ENCODE measurements at regions not wholly inside any gene's neighbourhood (a gene's known extent, or its start where the extent isn't known, plus 50 kb on each side); places are given as distances from the start of the nearest gene placed in this dataset.

DNA sequence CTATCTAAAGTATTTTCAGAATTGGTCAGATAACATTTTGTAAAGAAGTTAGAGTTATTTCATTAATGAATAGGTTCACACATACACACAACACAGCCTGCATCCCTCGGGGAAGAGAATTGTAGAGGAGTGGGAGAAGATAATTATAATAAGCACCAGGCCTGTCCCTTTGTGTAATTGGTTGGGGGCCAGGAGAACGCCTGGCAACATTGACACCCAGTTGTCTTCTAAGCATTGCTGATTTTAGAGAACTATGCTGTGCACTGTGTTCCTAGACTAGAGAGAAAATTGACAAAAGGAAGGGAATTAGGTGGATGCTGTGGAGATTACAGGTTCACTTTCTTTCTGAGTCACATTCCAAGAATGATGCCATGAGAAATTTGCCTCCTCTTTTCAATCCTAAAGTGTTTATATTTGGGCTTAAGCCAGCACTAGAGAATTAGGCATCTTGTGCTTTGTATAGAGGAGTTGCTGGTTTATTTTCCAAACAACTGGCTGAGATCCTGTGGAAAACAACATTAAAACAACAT is 247.6 kb downstream of the COX7C start:
- H3K4me1 ChIP-seq = no peaks in the 10 kb centered on the region
- intact Hi-C loops (cut with DNase I; ENCODE audit: low total_unique reads) = no loop called here
- no peaks in the 10 kb centered on the region for H3K9me3 ChIP-seq
- DNase-seq (ENCODE audit: low spot score in 2 of 2) = no peak
- H3K4me3 ChIP-seq = no peak overlapping the region
- no peaks in the 10 kb centered on the region for H3K36me3 ChIP-seq
- no peak overlapping the region for H3K27ac ChIP-seq
- H3K27me3 ChIP-seq = no peaks in the 10 kb centered on the region
- no peak for TF ChIP-seq POLR2AphosphoS5 (IDR thresholded peaks at IDR 0.05)
- TF ChIP-seq, protein P1, sequence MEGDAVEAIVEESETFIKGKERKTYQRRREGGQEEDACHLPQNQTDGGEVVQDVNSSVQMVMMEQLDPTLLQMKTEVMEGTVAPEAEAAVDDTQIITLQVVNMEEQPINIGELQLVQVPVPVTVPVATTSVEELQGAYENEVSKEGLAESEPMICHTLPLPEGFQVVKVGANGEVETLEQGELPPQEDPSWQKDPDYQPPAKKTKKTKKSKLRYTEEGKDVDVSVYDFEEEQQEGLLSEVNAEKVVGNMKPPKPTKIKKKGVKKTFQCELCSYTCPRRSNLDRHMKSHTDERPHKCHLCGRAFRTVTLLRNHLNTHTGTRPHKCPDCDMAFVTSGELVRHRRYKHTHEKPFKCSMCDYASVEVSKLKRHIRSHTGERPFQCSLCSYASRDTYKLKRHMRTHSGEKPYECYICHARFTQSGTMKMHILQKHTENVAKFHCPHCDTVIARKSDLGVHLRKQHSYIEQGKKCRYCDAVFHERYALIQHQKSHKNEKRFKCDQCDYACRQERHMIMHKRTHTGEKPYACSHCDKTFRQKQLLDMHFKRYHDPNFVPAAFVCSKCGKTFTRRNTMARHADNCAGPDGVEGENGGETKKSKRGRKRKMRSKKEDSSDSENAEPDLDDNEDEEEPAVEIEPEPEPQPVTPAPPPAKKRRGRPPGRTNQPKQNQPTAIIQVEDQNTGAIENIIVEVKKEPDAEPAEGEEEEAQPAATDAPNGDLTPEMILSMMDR (IDR thresholded peaks at IDR 0.05) = no peak
- no peak for TF ChIP-seq POLR2A (IDR thresholded peaks at IDR 0.05)

DNA sequence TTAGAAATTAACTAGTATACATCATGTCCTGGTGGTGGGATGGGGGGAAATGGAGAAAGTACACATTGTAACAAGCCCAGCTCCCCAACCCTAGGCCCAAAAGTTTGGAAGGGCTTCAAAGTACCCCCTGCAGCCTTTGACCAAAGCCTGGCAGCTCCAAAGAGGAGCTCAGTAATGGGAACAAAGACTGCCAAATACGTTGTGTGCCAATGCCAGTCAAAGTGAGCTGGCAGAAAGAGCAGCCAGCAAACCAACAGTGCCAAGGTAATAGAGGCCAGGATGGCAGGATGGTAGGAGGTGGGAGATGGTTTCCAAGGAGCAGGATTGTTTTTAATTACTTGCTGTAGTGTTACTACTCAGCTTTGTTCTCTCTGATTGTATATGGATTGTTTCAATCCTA is 248.3 kb downstream of the COX7C start:
- H3K4me1 ChIP-seq = no peaks in the 10 kb centered on the region
- intact Hi-C loops (cut with DNase I; ENCODE audit: low total_unique reads) = no loop called here
- no peak for DNase-seq (ENCODE audit: low spot score in 2 of 2)
- H3K36me3 ChIP-seq = no peaks in the 10 kb centered on the region
- H3K27me3 ChIP-seq = no peaks in the 10 kb centered on the region
- no peaks in the 10 kb centered on the region for H3K9me3 ChIP-seq
- no peak overlapping the region for H3K4me3 ChIP-seq
- TF ChIP-seq POLR2A (IDR thresholded peaks at IDR 0.05) = no peak
- no peak for TF ChIP-seq POLR2AphosphoS5 (IDR thresholded peaks at IDR 0.05)
- TF ChIP-seq, protein P1 (IDR thresholded peaks at IDR 0.05) = no peak
- no peak overlapping the region for H3K27ac ChIP-seq

GRCh38 chr5:86869268-86869667 is 251.5 kb downstream of the COX7C start:
- H3K9me3 ChIP-seq = no peaks in the 10 kb centered on the region
- intact Hi-C loops (cut with DNase I; ENCODE audit: low total_unique reads) = no loop called here
- no peak for DNase-seq (ENCODE audit: low spot score in 2 of 2)

DNA sequence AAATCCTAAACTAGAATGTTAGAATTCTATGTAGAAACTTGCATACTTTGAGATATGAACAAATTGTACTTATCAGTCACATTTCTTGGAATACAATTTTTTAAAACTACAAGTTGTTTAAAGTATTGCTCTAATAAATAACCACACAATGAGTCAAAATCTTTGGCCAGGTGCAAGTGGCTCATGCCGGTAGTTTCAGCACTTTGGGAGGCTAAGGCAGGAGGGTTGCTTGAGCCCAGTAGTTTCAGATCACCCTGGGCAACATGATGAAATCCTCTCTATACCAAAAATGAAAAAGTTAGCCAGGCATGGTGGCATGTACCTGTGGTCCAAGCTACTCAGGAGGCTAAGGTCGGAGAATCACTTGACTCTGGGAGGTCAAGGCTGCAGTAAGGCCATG is 257.8 kb downstream of the COX7C start:
- H3K36me3 ChIP-seq = no peaks in the 10 kb centered on the region
- H3K4me1 ChIP-seq = no peaks in the 10 kb centered on the region
- no peaks in the 10 kb centered on the region for H3K27me3 ChIP-seq
- TF ChIP-seq, protein P1 (IDR thresholded peaks at IDR 0.05) = no peak
- TF ChIP-seq POLR2AphosphoS5 (IDR thresholded peaks at IDR 0.05) = no peak
- TF ChIP-seq POLR2A (IDR thresholded peaks at IDR 0.05) = no peak
- DNase-seq (ENCODE audit: low spot score in 2 of 2) = no peak
- H3K9me3 ChIP-seq = no peaks in the 10 kb centered on the region
- H3K4me3 ChIP-seq = no peak overlapping the region
- intact Hi-C loops (cut with DNase I; ENCODE audit: low total_unique reads) = no loop called here
- H3K27ac ChIP-seq = no peak overlapping the region

More at GRCh38 chr5:86869268-86869667, 251.5 kb downstream of the COX7C start:
- H3K27me3 ChIP-seq = no peaks in the 10 kb centered on the region
- H3K27ac ChIP-seq = no peak overlapping the region
- H3K36me3 ChIP-seq = no peaks in the 10 kb centered on the region
- no peaks in the 10 kb centered on the region for H3K4me1 ChIP-seq
- TF ChIP-seq POLR2A (IDR thresholded peaks at IDR 0.05) = no peak
- TF ChIP-seq, protein P1 (IDR thresholded peaks at IDR 0.05) = no peak
- no peak for TF ChIP-seq POLR2AphosphoS5 (IDR thresholded peaks at IDR 0.05)
- no peak overlapping the region for H3K4me3 ChIP-seq

DNA sequence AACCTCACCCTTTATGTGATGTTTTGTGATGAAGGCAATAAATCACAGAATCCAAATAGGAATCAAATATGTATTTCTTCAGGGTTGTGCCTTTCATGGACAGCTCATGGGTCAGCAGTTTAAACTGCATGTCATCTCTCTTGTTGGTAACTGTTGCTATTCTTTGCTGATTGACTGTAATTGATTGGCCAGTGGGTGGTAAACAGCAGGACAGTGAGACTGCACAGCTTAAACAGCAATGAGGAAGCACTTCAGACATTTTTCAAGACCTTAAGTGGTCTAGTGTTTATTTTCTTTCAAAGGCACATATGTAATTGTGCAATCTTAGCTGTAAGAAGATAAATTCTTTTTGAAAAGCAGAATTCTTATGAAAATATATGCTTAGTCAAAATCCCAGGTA is 260.5 kb downstream of the COX7C start:
- DNase-seq (ENCODE audit: low spot score in 2 of 2) = no peak
- no peak overlapping the region for H3K27ac ChIP-seq
- no peaks in the 10 kb centered on the region for H3K4me1 ChIP-seq
- H3K27me3 ChIP-seq = no peaks in the 10 kb centered on the region
- intact Hi-C loops (cut with DNase I; ENCODE audit: low total_unique reads) = no loop called here
- H3K4me3 ChIP-seq = no peak overlapping the region
- no peaks in the 10 kb centered on the region for H3K36me3 ChIP-seq
- H3K9me3 ChIP-seq = no peaks in the 10 kb centered on the region
- TF ChIP-seq POLR2AphosphoS5 (IDR thresholded peaks at IDR 0.05) = no peak
- TF ChIP-seq, protein P1 (IDR thresholded peaks at IDR 0.05) = no peak

Data from breast epithelium (tissue), 4 donors.